Esophagus squamous epithelium (tissue), 5 donors: ENCODE measurements at regions not wholly inside any gene's neighbourhood (a gene's known extent, or its start where the extent isn't known, plus 50 kb on each side); places are given as distances from the start of the nearest gene placed in this dataset.

Experiments used
- DNase-seq: peaks from one replicate; lab custom pipeline; 2025; lab: John Stamatoyannopoulos, UW
- H3K27ac ChIP-seq, 4 donors: fragments of 200-600 bp; sonication (generic); one replicate each; pipeline ENCODE4 v1.5.1; 2016 to 2019; ENCODE audit warnings: mild to moderate bottlenecking in 1 of 4
- H3K27me3 ChIP-seq, 4 donors: fragments of 200-600 bp; sonication (generic); 1 replicate in 3 of 4; 2 replicates in 1 of 4; pipeline versions ENCODE4 v1.5.1 to v1.6.0; 2017 to 2021; ENCODE audit warnings: antibody characterized with exemption in 1 of 4
- H3K36me3 ChIP-seq, 3 donors: fragments of 200-600 bp; sonication (generic); one replicate each; pipeline ENCODE4 v1.5.1; 2016 to 2019
- H3K4me1 ChIP-seq, 3 donors: fragments of 200-600 bp; sonication (generic); one replicate each; pipeline ENCODE4 v1.5.1; 2017 to 2019
- H3K4me3 ChIP-seq, 4 donors: fragments of 200-600 bp; sonication (generic); 1 replicate in 3 of 4; 2 replicates in 1 of 4; pipeline ENCODE4 v1.5.1; 2016 to 2019; ENCODE audit warnings: mild to moderate bottlenecking in 2 of 4, moderate library complexity in 1 of 4
- H3K9me3 ChIP-seq, 3 donors: fragments of 200-600 bp; sonication (generic); one replicate each; pipeline ENCODE4 v1.5.1; 2016 to 2019
- POLR2A ChIP-seq, 4 donors: fragments of 450-650 bp; IDR thresholded peaks; one replicate each; pipeline ENCODE4 v1.6.1; 2017; ENCODE audit warnings: antibody characterized with exemption in 4 of 4, mild to moderate bottlenecking in 4 of 4, moderate library complexity in 3 of 4
- WGBS, 2 donors: methylation state at CpG; one replicate each; pipeline ENCODE4 v1.1.5; 2018; 5-methylcytosine and 5-hydroxymethylcytosine counted together
- intact Hi-C: fragments of 100-400 bp; cut with DNase I; formaldehyde crosslinking; loops from one replicate; pipeline ENCODE4 v1.15.0; 2022
- TF ChIP-seq, protein P1 (sequence below), 6 experiments: fragments of 450-650 bp in 4 of 6; fragments of 200-600 bp in 2 of 6; sonication (generic) in 2 of 6; IDR thresholded peaks; one replicate each; pipeline ENCODE4 v1.5.1; 2016 to 2019; ENCODE audit warnings: antibody characterized with exemption in 6 of 6, mild to moderate bottlenecking in 4 of 6, moderate library complexity in 4 of 6
- donor health status: DM: yes; HTN: yes; CAD: no.

DNA sequence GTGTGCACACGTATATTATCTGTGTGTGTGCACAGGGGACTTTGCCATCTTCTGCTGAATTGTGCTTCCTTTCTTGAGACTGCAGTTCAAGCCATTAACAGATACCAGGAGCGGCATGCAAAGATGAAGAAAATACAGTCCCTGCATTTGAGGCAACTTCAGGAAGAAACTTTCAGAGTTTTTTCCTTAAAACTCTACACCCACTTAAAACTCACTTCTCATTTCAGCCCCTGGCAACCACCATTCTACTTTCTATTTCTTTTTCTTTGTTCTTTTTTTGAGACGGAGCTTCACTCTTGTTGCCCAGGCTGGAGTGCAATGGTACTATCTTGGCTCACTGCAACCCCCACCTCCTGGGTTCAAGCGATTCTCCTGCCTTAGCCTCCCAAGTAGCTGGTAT is 448.9 kb upstream of the ZMIZ1 start:
- Histone ChIP-seq H3K4me3 (no peak overlapping the region), H3K27me3 (no peaks in the 10 kb centered on the region), H3K27ac (no peak overlapping the region), H3K4me1 (peaks cover 6 to 22% (median 8%) of the 10 kb centered on the region in 3 donors), H3K9me3 (no peaks in the 10 kb centered on the region), H3K36me3 (no peaks in the 10 kb centered on the region)
- intact Hi-C loops: no loop called here
- 65 to 74% methylated on average over 4 of the region's 4 CpGs for WGBS, 2 donors
- no peak for DNase-seq
- TF ChIP-seq, protein P1, sequence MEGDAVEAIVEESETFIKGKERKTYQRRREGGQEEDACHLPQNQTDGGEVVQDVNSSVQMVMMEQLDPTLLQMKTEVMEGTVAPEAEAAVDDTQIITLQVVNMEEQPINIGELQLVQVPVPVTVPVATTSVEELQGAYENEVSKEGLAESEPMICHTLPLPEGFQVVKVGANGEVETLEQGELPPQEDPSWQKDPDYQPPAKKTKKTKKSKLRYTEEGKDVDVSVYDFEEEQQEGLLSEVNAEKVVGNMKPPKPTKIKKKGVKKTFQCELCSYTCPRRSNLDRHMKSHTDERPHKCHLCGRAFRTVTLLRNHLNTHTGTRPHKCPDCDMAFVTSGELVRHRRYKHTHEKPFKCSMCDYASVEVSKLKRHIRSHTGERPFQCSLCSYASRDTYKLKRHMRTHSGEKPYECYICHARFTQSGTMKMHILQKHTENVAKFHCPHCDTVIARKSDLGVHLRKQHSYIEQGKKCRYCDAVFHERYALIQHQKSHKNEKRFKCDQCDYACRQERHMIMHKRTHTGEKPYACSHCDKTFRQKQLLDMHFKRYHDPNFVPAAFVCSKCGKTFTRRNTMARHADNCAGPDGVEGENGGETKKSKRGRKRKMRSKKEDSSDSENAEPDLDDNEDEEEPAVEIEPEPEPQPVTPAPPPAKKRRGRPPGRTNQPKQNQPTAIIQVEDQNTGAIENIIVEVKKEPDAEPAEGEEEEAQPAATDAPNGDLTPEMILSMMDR (IDR thresholded peaks at IDR 0.05): no peak
- no peak for TF ChIP-seq POLR2A (IDR thresholded peaks at IDR 0.05)

DNA sequence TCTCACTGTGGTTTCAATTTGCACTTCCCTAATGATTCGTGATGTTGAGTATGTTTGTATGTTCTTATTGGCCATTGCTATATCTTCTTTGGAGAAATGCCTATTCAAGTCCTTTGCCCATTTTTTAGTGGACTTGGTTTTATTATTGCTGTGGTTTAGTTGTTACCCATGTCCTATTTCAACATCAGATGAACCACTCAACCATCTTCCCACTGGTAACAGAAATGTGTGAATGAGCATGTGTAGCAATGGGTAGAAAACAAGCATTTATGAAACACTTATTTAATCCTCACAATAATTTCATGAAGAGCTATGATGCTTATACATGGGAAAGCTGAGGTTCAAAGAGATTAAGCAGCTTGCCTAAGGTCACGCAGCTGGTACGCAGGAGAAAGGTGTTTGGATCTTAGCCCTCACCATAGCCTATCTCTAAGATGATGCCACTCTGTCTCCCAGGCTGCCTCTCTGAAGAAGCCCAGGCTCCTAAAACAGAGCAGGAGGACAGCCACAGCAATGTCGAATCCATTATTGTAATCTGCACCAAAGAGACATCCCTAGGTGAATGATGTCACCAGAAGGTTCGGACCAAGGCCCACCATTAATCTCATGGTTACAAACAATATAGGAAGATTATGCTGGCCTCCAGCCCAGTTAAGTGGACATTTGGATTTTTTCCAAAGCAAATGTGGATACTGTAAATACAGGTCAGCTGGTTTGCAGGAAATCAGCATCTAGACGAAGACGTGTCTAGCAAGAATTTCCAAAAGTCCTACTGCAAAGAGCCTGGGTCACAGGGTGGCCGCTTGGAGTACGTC is 447.6 kb upstream of the ZMIZ1 start:
- TF ChIP-seq, protein P1 (IDR thresholded peaks at IDR 0.05): no peak
- TF ChIP-seq POLR2A (IDR thresholded peaks at IDR 0.05): no peak
- intact Hi-C loops: no loop called here
- no peak overlapping the region for H3K27ac ChIP-seq
- WGBS, 2 donors: 71 to 78% methylated on average over 9 of the region's 9 CpGs
- H3K4me3 ChIP-seq: no peak overlapping the region
- no peaks in the 10 kb centered on the region for H3K27me3 ChIP-seq
- no peaks in the 10 kb centered on the region for H3K36me3 ChIP-seq
- DNase-seq: no peak
- H3K4me1 ChIP-seq: peaks cover 6 to 25% (median 8%) of the 10 kb centered on the region in 3 donors
- no peaks in the 10 kb centered on the region for H3K9me3 ChIP-seq

DNA sequence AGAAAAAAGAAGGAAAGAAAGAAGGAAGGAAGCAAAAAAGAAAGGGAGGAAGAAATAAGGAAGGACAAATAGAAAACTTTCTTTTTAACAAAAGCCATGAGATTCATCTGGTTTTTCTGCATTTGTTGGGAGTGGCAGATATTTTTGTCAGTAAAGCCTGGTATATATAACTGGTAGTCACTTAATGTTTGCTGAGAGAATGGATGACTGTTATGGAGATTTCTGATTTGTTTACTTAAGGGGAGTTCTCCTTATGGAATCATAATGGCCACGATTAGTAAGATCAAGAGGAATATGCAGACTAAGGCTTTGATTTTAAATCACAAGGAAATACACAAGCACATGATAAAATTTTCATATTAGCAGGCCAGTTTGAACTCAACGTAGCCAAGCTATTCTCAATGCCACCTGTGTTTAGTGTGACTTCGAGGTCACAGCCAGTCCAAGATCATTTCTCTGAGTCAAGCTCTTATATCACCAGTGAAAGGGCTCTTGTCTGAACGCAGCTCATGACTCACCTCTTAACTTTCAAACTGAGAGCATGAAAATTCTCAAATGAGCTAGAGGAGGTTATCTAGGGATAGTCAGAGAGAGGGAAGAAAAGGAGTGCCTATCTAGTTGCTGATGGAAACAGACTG is 445.1 kb upstream of the ZMIZ1 start:
- H3K27me3 ChIP-seq: no peaks in the 10 kb centered on the region
- H3K9me3 ChIP-seq: no peaks in the 10 kb centered on the region
- H3K4me1 ChIP-seq: peaks cover 6 to 25% (median 8%) of the 10 kb centered on the region in 3 donors
- WGBS, 2 donors: 16 to 30% methylated on average over 4 of the region's 4 CpGs
- no peaks in the 10 kb centered on the region for H3K36me3 ChIP-seq
- intact Hi-C loops: no loop called here
- peak overlapping the region in 3 of 4 donors; percentile 70 to 73 (median 72) for H3K27ac ChIP-seq
- no peak overlapping the region for H3K4me3 ChIP-seq
- TF ChIP-seq POLR2A (IDR thresholded peaks at IDR 0.05): no peak
- TF ChIP-seq, protein P1 (IDR thresholded peaks at IDR 0.05): no peak
- DNase-seq: no peak

DNA sequence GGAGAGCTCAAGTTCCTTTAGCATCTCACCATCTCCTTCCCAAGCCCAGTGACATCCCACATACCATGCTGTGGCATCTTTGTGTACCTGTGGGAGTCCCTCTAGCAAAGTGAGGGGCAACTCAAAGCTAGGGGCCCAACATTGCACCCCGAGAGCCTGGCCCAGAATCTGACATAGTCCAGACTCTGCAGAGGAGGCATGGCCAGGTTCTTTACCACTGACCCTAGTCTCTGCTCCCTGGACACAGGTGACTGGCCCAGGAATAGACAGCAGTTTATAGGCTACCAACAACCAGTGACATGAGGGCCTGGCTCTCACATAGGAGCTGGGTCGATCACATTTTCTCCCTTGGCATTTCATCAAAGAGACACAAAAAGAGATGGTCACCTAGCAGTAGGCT is 444.0 kb upstream of the ZMIZ1 start:
- intact Hi-C loops: no loop called here
- Histone ChIP-seq H3K27me3 (no peaks in the 10 kb centered on the region), H3K36me3 (no peaks in the 10 kb centered on the region), H3K9me3 (no peaks in the 10 kb centered on the region), H3K27ac (peak overlapping the region in 3 of 4 donors; percentile 63 to 73 (median 72)), H3K4me3 (no peak overlapping the region), H3K4me1 (peaks cover 6 to 25% (median 8%) of the 10 kb centered on the region in 3 donors)
- 70% methylated on average over 2 of the region's 2 CpGs; no CpG with 5 or more reads in 1 of the 2 donors for WGBS, 2 donors
- TF ChIP-seq POLR2A (IDR thresholded peaks at IDR 0.05): no peak
- TF ChIP-seq, protein P1 (IDR thresholded peaks at IDR 0.05): no peak
- DNase-seq: no peak

- Histone ChIP-seq H3K4me3 (no peak overlapping the region), H3K9me3 (no peaks in the 10 kb centered on the region), H3K27me3 (no peaks in the 10 kb centered on the region), H3K36me3 (no peaks in the 10 kb centered on the region), H3K4me1 (peaks cover 6 to 25% (median 8%) of the 10 kb centered on the region in 3 donors), H3K27ac (no peak overlapping the region)
- no peak for TF ChIP-seq POLR2A (IDR thresholded peaks at IDR 0.05)
- TF ChIP-seq, protein P1 (IDR thresholded peaks at IDR 0.05): no peak
- intact Hi-C loops: no loop called here
- no peak for DNase-seq
- WGBS, 2 donors: 75 to 77% methylated on average over 6 to 9 of the region's 10 CpGs
These were observed 442.3 kb upstream of the ZMIZ1 start for GRCh38 chr10:78626471-78626870.
